Epithelial cell of prostate (primary cell): ENCODE measurements at regions not wholly inside any gene's neighbourhood (a gene's known extent, or its start where the extent isn't known, plus 50 kb on each side); places are given as distances from the start of the nearest gene placed in this dataset.
A peak's percentile ranks its signal among the peaks of the same experiment; 100 is the strongest.
"Not testable (repeated sequence)": the region's sequence is repeated elsewhere in the genome, so short reads cannot be mapped to it uniquely, and the experiment has no call there.

Source experiments
- DNase-seq: peaks from one replicate; pipeline ENCODE4 v3.0.0-alpha.2; 2011; ENCODE audit warnings: low read depth, low spot score
- H3K27ac ChIP-seq: fragments of 450-650 bp; 2 replicates; pipeline ENCODE4 v1.5.1; 2017; ENCODE audit warnings: mild to moderate bottlenecking

- no peak overlapping the region for H3K27ac ChIP-seq
- no peak for DNase-seq
These were observed 246.8 kb upstream of the JARID2 start for GRCh38 chr6:14999106-14999505.

- no peak overlapping the region for H3K27ac ChIP-seq
- DNase-seq: no peak
These were observed 244.5 kb upstream of the JARID2 start for GRCh38 chr6:15001326-15001910.

GRCh38 chr6:15008269-15008668 is 237.6 kb upstream of the JARID2 start:
- no peak overlapping the region for H3K27ac ChIP-seq

GRCh38 chr6:15014958-15015357 is 230.9 kb upstream of the JARID2 start:
- DNase-seq: no peak
- no peak overlapping the region for H3K27ac ChIP-seq

More at GRCh38 chr6:15008269-15008668, 237.6 kb upstream of the JARID2 start:
- no peak for DNase-seq

GRCh38 chr6:15016813-15017212 is 229.1 kb upstream of the JARID2 start:
- H3K27ac ChIP-seq: no peak overlapping the region
- DNase-seq: no peak

GRCh38 chr6:15017261-15017660 is 228.6 kb upstream of the JARID2 start:
- no peak overlapping the region for H3K27ac ChIP-seq
- no peak for DNase-seq

GRCh38 chr6:15017803-15018202 is 228.1 kb upstream of the JARID2 start:
- no peak for DNase-seq
- no peak overlapping the region for H3K27ac ChIP-seq

- no peak for DNase-seq
- H3K27ac ChIP-seq: no peak overlapping the region
These were observed 225.6 kb upstream of the JARID2 start for GRCh38 chr6:15020119-15020770.

GRCh38 chr6:15021074-15021473 is 224.8 kb upstream of the JARID2 start:
- DNase-seq: no peak
- H3K27ac ChIP-seq: no peak overlapping the region

GRCh38 chr6:15023018-15023417 is 222.9 kb upstream of the JARID2 start:
- not testable (repeated sequence) for H3K27ac ChIP-seq, DNase-seq

- DNase-seq: peak; percentile 3
- H3K27ac ChIP-seq: no peak overlapping the region
These were observed 222.4 kb upstream of the JARID2 start for GRCh38 chr6:15023448-15023847.

GRCh38 chr6:15025446-15025845 is 220.4 kb upstream of the JARID2 start:
- no peak overlapping the region for H3K27ac ChIP-seq
- DNase-seq: no peak

- no peak for DNase-seq
These were observed 219.0 kb upstream of the JARID2 start for GRCh38 chr6:15026832-15027231.

GRCh38 chr6:15027472-15027871 is 218.4 kb upstream of the JARID2 start:
- H3K27ac ChIP-seq: no peak overlapping the region
- no peak for DNase-seq

More at GRCh38 chr6:15026832-15027231, 219.0 kb upstream of the JARID2 start:
- H3K27ac ChIP-seq: no peak overlapping the region

GRCh38 chr6:15032015-15032414 is 213.9 kb upstream of the JARID2 start:
- DNase-seq: no peak

GRCh38 chr6:15033850-15034203 is 212.0 kb upstream of the JARID2 start:
- DNase-seq: no peak
- no peak overlapping the region for H3K27ac ChIP-seq

More at GRCh38 chr6:15032015-15032414, 213.9 kb upstream of the JARID2 start:
- H3K27ac ChIP-seq: no peak overlapping the region

- no peak for DNase-seq
- no peak overlapping the region for H3K27ac ChIP-seq
These were observed 209.1 kb upstream of the JARID2 start for GRCh38 chr6:15036690-15037245.

GRCh38 chr6:15037253-15037652 is 208.6 kb upstream of the JARID2 start:
- DNase-seq: no peak
- H3K27ac ChIP-seq: no peak overlapping the region

GRCh38 chr6:15038013-15038791 is 207.7 kb upstream of the JARID2 start:
- no peak for DNase-seq
- no peak overlapping the region for H3K27ac ChIP-seq

GRCh38 chr6:15039136-15039535 is 206.7 kb upstream of the JARID2 start:
- DNase-seq: no peak
- no peak overlapping the region for H3K27ac ChIP-seq

- no peak for DNase-seq
- H3K27ac ChIP-seq: no peak overlapping the region
These were observed 202.9 kb upstream of the JARID2 start for GRCh38 chr6:15042938-15043337.
